HPDE6-E6E7 (cell line): ENCODE measurements at regions not wholly inside any gene's neighbourhood (a gene's known extent, or its start where the extent isn't known, plus 50 kb on each side); places are given as distances from the start of the nearest gene placed in this dataset.
"Not testable (repeated sequence)": the region's sequence is repeated elsewhere in the genome, so short reads cannot be mapped to it uniquely, and the experiment has no call there.

ENCODE experiments used
- DNase-seq: peaks from one replicate; pipeline ENCODE4 v3.0.0; 2011; ENCODE audit warnings: missing footprints; ENCODE audit errors: extremely low spot score

- no peak for DNase-seq
Observed at GRCh38 chr10:86579883-86580520, 58.4 kb upstream of the WAPL start.

GRCh38 chr10:86580521-86580891 lies 58.9 kb upstream of the WAPL start:
- DNase-seq = no peak

- peak; percentile 32 for DNase-seq
Observed at GRCh38 chr10:86583983-86584382, 62.4 kb upstream of the WAPL start.

- peak; percentile 81 for DNase-seq
Observed at GRCh38 chr10:86585037-86585929, 63.7 kb upstream of the WAPL start.

DNA sequence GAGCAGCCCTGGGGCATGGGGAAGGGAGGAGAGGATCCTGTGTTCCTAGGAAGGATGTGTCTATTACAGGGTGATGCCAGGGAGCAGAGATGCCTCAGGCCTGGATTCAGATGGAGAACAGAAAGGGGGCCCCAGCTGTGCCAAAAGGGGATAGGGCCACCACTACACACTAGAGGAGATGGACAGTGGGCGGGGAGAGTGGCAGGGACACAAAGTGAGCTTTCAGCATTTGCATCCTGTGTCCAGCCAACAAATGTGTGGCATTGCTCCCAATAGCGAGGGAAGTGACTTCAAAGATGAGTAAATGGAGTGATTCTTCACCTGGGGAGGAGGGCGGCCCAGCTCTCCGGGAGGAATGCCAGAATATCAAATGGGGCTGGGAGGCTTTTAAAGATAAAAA lies 64.9 kb upstream of the WAPL start:
- DNase-seq = no peak

GRCh38 chr10:86588781-86589180 lies 65.6 kb upstream of the OPN4 start:
- DNase-seq = not testable (repeated sequence)

DNA sequence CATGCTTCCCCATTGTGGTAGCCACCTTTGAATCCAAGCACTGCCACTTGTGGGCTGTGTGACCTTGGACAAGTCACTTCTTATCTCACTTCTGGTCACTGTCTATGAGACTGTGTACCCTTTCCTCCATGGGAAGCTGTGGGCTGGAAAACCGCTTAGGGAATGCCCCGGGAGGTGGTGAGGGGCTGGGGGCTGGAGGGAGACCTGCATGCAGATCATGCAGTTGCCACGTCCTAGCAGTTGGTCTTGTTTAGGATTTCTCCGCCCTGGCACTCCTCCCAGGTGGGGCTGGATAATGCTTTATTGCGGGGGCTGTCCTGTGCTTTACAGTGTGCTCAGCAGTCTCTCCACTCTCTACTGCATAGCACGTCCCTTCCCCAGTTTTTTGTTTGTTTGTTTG lies 62.9 kb upstream of the OPN4 start:
- no peak for DNase-seq

DNA sequence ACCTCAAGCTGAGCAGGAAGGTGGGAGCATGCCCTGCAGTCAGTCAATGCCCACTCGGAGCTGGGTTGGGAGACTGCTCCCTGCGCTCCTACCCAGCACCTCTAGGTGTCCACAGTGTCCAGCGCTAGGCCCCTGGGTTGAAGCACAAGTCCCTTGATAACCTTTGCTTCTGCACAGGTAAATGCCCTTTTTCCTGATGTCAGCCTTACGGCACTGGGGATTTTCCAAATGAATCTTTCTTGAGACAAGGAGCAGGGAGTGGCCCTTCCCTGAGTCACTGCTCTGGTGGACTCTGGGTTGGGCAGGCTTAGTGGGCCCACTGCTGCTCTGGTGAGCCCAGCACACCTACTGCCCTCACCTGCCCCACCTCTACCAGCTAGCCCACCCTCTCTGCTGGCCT lies 61.9 kb upstream of the OPN4 start:
- DNase-seq = no peak

GRCh38 chr10:86594535-86594934 lies 59.8 kb upstream of the OPN4 start:
- DNase-seq = no peak

GRCh38 chr10:86595496-86595895 lies 58.9 kb upstream of the OPN4 start:
- no peak for DNase-seq

DNA sequence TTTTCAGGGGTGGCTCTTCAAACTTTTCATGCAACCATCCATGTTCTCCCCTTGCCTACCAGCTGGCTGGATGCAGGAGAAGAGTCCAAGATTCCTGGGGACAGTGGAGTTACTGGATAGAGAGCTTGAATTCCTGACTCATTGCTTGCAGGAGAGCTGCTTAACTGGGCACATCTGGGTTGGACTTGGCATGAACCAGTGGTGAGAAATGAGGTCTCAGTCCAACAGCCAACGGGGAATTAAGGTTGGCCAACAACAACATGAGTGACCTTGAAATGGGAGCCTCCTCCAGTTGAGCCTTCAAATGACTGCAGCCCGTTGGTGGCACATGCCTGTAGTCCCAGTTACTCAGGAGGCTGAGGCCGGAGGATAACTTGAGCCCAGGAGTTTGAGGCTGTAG lies 58.1 kb upstream of the OPN4 start:
- no peak for DNase-seq

- no peak for DNase-seq
Observed at GRCh38 chr10:86597306-86597705, 57.0 kb upstream of the OPN4 start.

DNA sequence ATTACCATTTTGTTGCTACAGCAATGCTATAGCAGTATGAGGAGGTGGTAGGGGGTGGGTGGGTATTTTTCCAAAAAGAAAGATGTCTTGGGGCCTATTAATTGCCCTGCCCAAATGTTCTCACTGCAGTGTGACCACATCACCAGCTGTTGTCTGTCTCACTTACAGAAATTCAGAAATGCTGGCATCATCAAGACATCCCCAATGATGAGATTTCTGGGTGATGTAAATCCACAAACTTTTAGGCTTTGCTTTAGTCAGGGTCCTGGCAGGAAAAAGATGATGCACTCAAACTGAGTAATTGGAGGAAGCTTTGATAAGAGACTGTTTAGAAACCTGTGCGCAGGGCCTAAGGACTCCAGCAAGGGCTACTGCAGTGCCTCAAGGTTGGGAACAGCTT lies 56.2 kb upstream of the OPN4 start:
- DNase-seq = no peak

DNA sequence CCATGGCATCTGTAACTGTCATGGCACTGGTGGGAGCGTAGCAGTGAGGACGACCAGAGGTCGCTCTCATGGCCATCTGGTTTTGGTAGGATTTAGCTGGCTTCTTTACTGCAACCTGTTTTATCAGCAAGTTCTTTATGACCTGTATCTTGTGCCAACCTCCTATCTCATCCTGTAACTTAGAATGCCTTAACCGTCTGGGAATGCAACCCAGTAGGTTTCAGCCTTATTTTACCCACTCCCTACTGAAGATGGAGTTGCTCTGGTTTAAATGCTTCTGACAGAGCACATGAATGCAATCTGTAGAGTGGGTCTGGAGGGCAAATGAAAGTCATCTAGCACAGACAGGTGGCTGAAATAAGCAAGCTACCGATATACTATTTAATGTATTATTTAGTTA lies 55.3 kb upstream of the OPN4 start:
- DNase-seq = no peak

DNA sequence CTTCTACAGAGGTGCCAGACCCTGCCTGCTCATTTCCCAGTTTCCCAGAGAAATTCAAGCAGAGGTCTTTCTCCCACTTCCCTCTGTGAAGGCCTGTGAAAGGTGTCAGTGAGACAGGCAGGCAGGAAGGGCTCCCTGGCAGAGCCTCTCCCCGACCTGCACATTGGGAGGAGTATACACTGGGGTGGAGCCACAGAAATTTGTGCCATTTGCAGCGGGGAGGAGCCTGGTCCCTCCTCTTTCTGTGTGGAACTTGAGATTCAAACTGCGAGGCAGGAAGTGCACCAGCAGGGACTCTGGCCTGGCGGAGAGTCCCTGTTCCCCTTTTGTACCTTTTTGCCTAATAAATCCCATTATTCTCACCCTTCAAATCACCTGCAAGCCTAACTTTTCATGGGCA lies 54.6 kb upstream of the OPN4 start:
- no peak for DNase-seq

DNA sequence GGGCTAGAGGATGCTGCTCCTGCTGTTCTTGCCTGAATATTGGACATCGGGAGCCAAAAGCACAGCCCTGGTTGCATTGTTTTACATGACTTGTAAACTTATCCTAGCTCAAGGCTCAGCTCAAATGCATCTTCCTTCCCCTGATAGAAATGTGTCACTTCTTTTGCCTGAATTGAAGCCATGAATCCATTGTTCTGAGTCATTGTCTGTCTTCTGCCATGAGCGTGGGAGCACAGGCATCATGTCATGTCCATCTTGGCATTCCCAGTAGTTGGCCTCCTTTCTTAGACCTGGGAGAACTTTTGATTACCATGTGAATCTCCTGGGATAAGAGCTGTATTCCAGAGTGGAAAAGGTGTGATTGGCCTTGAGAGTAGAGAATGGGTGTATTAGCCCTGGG lies 54.1 kb upstream of the OPN4 start:
- DNase-seq = no peak

- DNase-seq = no peak
Observed at GRCh38 chr10:86601956-86602602, 52.3 kb upstream of the OPN4 start.

DNA sequence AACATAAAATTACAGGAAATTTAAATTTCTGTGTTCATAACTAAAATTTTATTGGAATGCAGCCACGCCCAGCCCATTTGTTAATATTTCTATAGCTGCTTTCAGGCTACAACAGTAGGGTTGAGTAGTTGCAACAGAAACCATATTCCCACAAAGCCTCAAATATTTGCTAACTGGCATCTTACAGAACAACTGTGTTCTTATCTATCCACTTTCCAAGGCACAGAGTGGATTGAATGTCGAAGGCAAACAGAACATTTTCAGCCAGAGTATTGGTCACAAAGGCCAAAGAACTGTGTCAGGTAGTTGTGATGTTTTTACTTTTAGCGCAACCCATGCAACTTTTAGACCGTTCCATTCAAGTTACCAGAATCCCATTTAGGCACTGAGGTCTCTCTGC lies 51.1 kb upstream of the OPN4 start:
- DNase-seq = no peak
